K562 (cell line): ENCODE measurements at regions not wholly inside any gene's neighbourhood (a gene's known extent, or its start where the extent isn't known, plus 50 kb on each side); places are given as distances from the start of the nearest gene placed in this dataset.

ENCODE experiments used
- ATAC-seq: fragments of 200-7000 bp; cut with Tn5 transposase; 3 replicates; pipeline ENCODE4 v1.9.1; 2020; ENCODE audit warnings: moderate library complexity
- BruUV-seq: library from RNA; stranded (reverse); fragments of 400-500 nt; replicated peaks from 2 replicates; lab custom pipeline; 2021; lab: Mats Ljungman, UMichigan
- CTCF ChIA-PET: fragments of 300-600 bp; formaldehyde crosslinking; extraction: SDS; loops from one replicate; lab custom pipeline; 2021; ENCODE audit warnings: low intra/inter-chr PET ratio; lab: Yijun Ruan, JAX
- POLR2A ChIA-PET: fragments of 300-600, 350-650 bp; sonication (Branson Sonifier 250); formaldehyde crosslinking; extraction: SDS; loops from one replicate; lab custom pipeline; 2021; ENCODE audit warnings: antibody characterized with exemption, inconsistent platforms; lab: Yijun Ruan, JAX
- DNase-seq, 4 experiments: peaks; one replicate each; pipeline versions ENCODE4 v3.0.0 to v3.0.0-alpha.2; 2011 to 2018; ENCODE audit warnings: low spot score in 3 of 4, mixed read lengths in 3 of 4; ENCODE audit errors: extremely low read depth in 1 of 4
- FAIRE-seq: peaks from 2 replicates; lab custom pipeline; 2011; peaks lifted over from hg19 to GRCh38; lab: Jason Lieb, UNC
- H2AFZ ChIP-seq: 2 replicates; pipeline ENCODE4 v1.6.0; 2011; ENCODE audit warnings: low read depth, low read length, control low read depth, inconsistent platforms
- H3K27ac ChIP-seq: fragments of 200-600 bp; 3 replicates; pipeline ENCODE4 v1.8.0; 2011; ENCODE audit warnings: low read depth, mild to moderate bottlenecking, control low read depth, inconsistent platforms, low read length, moderate library complexity, mixed read lengths; ENCODE audit errors: extremely low read depth
- H3K27me3 ChIP-seq, 2 experiments: fragments of 300-600 bp in 1 of 2; 2 replicates in 1 of 2; 3 replicates in 1 of 2; pipeline versions ENCODE4 v1.6.0 to v1.8.0; 2011; ENCODE audit warnings: inconsistent platforms in 2 of 2, low read length in 2 of 2, mild to moderate bottlenecking in 1 of 2, mixed read lengths in 1 of 2, moderate library complexity in 1 of 2; ENCODE audit not compliant: control insufficient read depth in 2 of 2, insufficient read depth in 2 of 2
- H3K36me3 ChIP-seq: fragments of 300-600 bp; 3 replicates; pipeline ENCODE4 v1.8.0; 2011; ENCODE audit warnings: mild to moderate bottlenecking, low read length, inconsistent platforms; ENCODE audit not compliant: control insufficient read depth, insufficient read depth
- H3K4me1 ChIP-seq, 2 experiments: fragments of 200-600 bp in 1 of 2; replicated peaks in 1 of 2; 2 replicates in 1 of 2; 3 replicates in 1 of 2; pipeline versions ENCODE4 v1.5.1 to v1.8.0; 2011; ENCODE audit warnings: inconsistent platforms in 2 of 2, low read length in 2 of 2, mild to moderate bottlenecking in 1 of 2, mixed read lengths in 1 of 2, moderate library complexity in 1 of 2; ENCODE audit not compliant: control insufficient read depth in 2 of 2, insufficient read depth in 2 of 2
- H3K4me2 ChIP-seq: 2 replicates; pipeline ENCODE4 v1.6.1; 2011; ENCODE audit warnings: low read length, control low read depth, inconsistent platforms, mixed read lengths; ENCODE audit not compliant: insufficient read depth
- H3K4me3 ChIP-seq: fragments of 200-600 bp; sonication (generic), shearing (Covaris generic); 2 replicates; pipeline ENCODE4 v1.5.1; 2016; ENCODE audit warnings: control low read depth, inconsistent platforms
- H3K79me2 ChIP-seq: fragments of 200-600 bp; 3 replicates; pipeline ENCODE4 v1.8.0; 2011; ENCODE audit warnings: low read length, inconsistent platforms; ENCODE audit not compliant: control insufficient read depth, insufficient read depth
- H3K9ac ChIP-seq, 2 experiments: 2 replicates each; pipeline versions ENCODE4 v1.6.0 to v1.6.1; 2011; ENCODE audit warnings: low read depth in 2 of 2, low read length in 2 of 2, control low read depth in 1 of 2, inconsistent platforms in 1 of 2, mild to moderate bottlenecking in 1 of 2, mixed read lengths in 1 of 2; ENCODE audit not compliant: insufficient read depth in 1 of 2
- H3K9me1 ChIP-seq: one replicate; pipeline ENCODE4 v1.6.0; 2011; ENCODE audit warnings: inconsistent platforms, mild to moderate bottlenecking, low read length, moderate library complexity; ENCODE audit not compliant: control insufficient read depth, insufficient read depth
- H3K9me3 ChIP-seq: replicated peaks from 2 replicates; pipeline ENCODE4 v1.5.1; 2011; ENCODE audit warnings: low read depth, low read length, inconsistent platforms; ENCODE audit not compliant: control insufficient read depth, insufficient read depth
- H4K20me1 ChIP-seq: replicated peaks from 2 replicates; pipeline ENCODE4 v1.6.1; 2011; ENCODE audit warnings: low read length, inconsistent platforms, mixed read lengths; ENCODE audit not compliant: control insufficient read depth, insufficient read depth
- ATF6 ChIP-seq: sonication (generic); formaldehyde crosslinking; IDR thresholded peaks from 2 replicates; pipeline ENCODE4 v1.4.0; 2020; ENCODE audit warnings: mild to moderate bottlenecking, missing genetic modification reagents
- CTCF ChIP-seq, 3 experiments: IDR thresholded peaks in 2 of 3; conservative IDR thresholded peaks in 1 of 3; 2 replicates each; pipeline ENCODE4 v1.5.1; 2011 to 2012; ENCODE audit warnings: low read length in 3 of 3, mild to moderate bottlenecking in 3 of 3, control low read depth in 2 of 3, improper control_type of control experiment in 1 of 3, inconsistent platforms in 1 of 3, low read depth in 1 of 3, mixed read lengths in 1 of 3, moderate library complexity in 1 of 3; ENCODE audit not compliant: insufficient read depth in 2 of 3
- WGBS: fragments of 100-300 bp; shearing (Covaris generic); methylation state at CpG from one replicate; pipeline ENCODE4 v1.1.6; 2016; ENCODE audit warnings: low coverage, mixed read lengths; ENCODE audit not compliant: insufficient coverage; ENCODE audit errors: missing lambda C conversion rate; 5-methylcytosine and 5-hydroxymethylcytosine counted together
- in situ Hi-C: fragments of 300-500 bp; cut with MboI; formaldehyde crosslinking; loops from 4 replicates; pipeline ENCODE4 v1.15.0; 2018; ENCODE audit warnings: inconsistent platforms, mixed read lengths
- intact Hi-C: fragments of 100-400 bp; cut with micrococcal nuclease; formaldehyde crosslinking; loops from 2 replicates; pipeline ENCODE4 v1.14.2; 2022

GRCh38 chr11:37858398-37858797 is 1260.4 kb upstream of the RAG2 start:
- ChIA-PET POLR2A (no interaction called here), CTCF (no interaction called here)
- no peaks in the 10 kb centered on the region for H3K79me2 ChIP-seq
- no peak overlapping the region for H3K4me3 ChIP-seq
- intact Hi-C loops (no loop called here), in situ Hi-C loops (no loop called here)
- no TSS peak for BruUV-seq
- no peaks in the 10 kb centered on the region for H3K4me1 ChIP-seq
- DNase-seq (no peak), ATAC-seq (no peak), FAIRE-seq (no peak)
- H2AFZ ChIP-seq: no peak overlapping the region
- 0% methylated on average over 1 of the region's 1 CpG for WGBS
- TF ChIP-seq CTCF (IDR thresholded peaks at IDR 0.05 in 2 of 3, conservative IDR thresholded peaks at IDR 0.05 in 1 of 3; ENCODE audit: insufficient read depth in 2 of 3, low read depth in 1 of 3, low read length in 3 of 3) (peak in 1 of 3 experiments; percentile 4; a peak in 1 of 6 replicates), ATF6 (CRISPR knock-in tag) (no peak)
- no peaks in the 10 kb centered on the region for H3K9me3 ChIP-seq
- no peaks in the 10 kb centered on the region for H4K20me1 ChIP-seq
- H3K27ac ChIP-seq: peak overlapping the region; percentile 17; the same call in 1 of the 3 replicates
- no peak overlapping the region for H3K9ac ChIP-seq
- no peak overlapping the region for H3K4me2 ChIP-seq
- H3K36me3 ChIP-seq: no peaks in the 10 kb centered on the region
- H3K27me3 ChIP-seq: no peaks in the 10 kb centered on the region
- no peaks in the 10 kb centered on the region for H3K9me1 ChIP-seq
